K562 (cell line): ENCODE measurements at regions not wholly inside any gene's neighbourhood (a gene's known extent, or its start where the extent isn't known, plus 50 kb on each side); places are given as distances from the start of the nearest gene placed in this dataset.

Experiments used
- ATAC-seq: fragments of 200-7000 bp; cut with Tn5 transposase; 3 replicates; pipeline ENCODE4 v1.9.1; 2020; ENCODE audit warnings: moderate library complexity
- BruUV-seq: library from RNA; stranded (reverse); fragments of 400-500 nt; replicated peaks from 2 replicates; lab custom pipeline; 2021; lab: Mats Ljungman, UMichigan
- CTCF ChIA-PET: fragments of 300-600 bp; formaldehyde crosslinking; extraction: SDS; loops from one replicate; lab custom pipeline; 2021; ENCODE audit warnings: low intra/inter-chr PET ratio; lab: Yijun Ruan, JAX
- POLR2A ChIA-PET: fragments of 300-600, 350-650 bp; sonication (Branson Sonifier 250); formaldehyde crosslinking; extraction: SDS; loops from one replicate; lab custom pipeline; 2021; ENCODE audit warnings: antibody characterized with exemption, inconsistent platforms; lab: Yijun Ruan, JAX
- DNase-seq, 4 experiments: peaks; one replicate each; pipeline versions ENCODE4 v3.0.0 to v3.0.0-alpha.2; 2011 to 2018; ENCODE audit warnings: low spot score in 3 of 4, mixed read lengths in 3 of 4; ENCODE audit errors: extremely low read depth in 1 of 4
- FAIRE-seq: peaks from 2 replicates; lab custom pipeline; 2011; peaks lifted over from hg19 to GRCh38; lab: Jason Lieb, UNC
- H2AFZ ChIP-seq: 2 replicates; pipeline ENCODE4 v1.6.0; 2011; ENCODE audit warnings: low read depth, low read length, control low read depth, inconsistent platforms
- H3K27ac ChIP-seq: fragments of 200-600 bp; 3 replicates; pipeline ENCODE4 v1.8.0; 2011; ENCODE audit warnings: low read depth, mild to moderate bottlenecking, control low read depth, inconsistent platforms, low read length, moderate library complexity, mixed read lengths; ENCODE audit errors: extremely low read depth
- H3K27me3 ChIP-seq, 2 experiments: fragments of 300-600 bp in 1 of 2; 2 replicates in 1 of 2; 3 replicates in 1 of 2; pipeline versions ENCODE4 v1.6.0 to v1.8.0; 2011; ENCODE audit warnings: inconsistent platforms in 2 of 2, low read length in 2 of 2, mild to moderate bottlenecking in 1 of 2, mixed read lengths in 1 of 2, moderate library complexity in 1 of 2; ENCODE audit not compliant: control insufficient read depth in 2 of 2, insufficient read depth in 2 of 2
- H3K36me3 ChIP-seq: fragments of 300-600 bp; 3 replicates; pipeline ENCODE4 v1.8.0; 2011; ENCODE audit warnings: mild to moderate bottlenecking, low read length, inconsistent platforms; ENCODE audit not compliant: control insufficient read depth, insufficient read depth
- H3K4me1 ChIP-seq, 2 experiments: fragments of 200-600 bp in 1 of 2; replicated peaks in 1 of 2; 2 replicates in 1 of 2; 3 replicates in 1 of 2; pipeline versions ENCODE4 v1.5.1 to v1.8.0; 2011; ENCODE audit warnings: inconsistent platforms in 2 of 2, low read length in 2 of 2, mild to moderate bottlenecking in 1 of 2, mixed read lengths in 1 of 2, moderate library complexity in 1 of 2; ENCODE audit not compliant: control insufficient read depth in 2 of 2, insufficient read depth in 2 of 2
- H3K4me2 ChIP-seq: 2 replicates; pipeline ENCODE4 v1.6.1; 2011; ENCODE audit warnings: low read length, control low read depth, inconsistent platforms, mixed read lengths; ENCODE audit not compliant: insufficient read depth
- H3K4me3 ChIP-seq: fragments of 200-600 bp; sonication (generic), shearing (Covaris generic); 2 replicates; pipeline ENCODE4 v1.5.1; 2016; ENCODE audit warnings: control low read depth, inconsistent platforms
- H3K79me2 ChIP-seq: fragments of 200-600 bp; 3 replicates; pipeline ENCODE4 v1.8.0; 2011; ENCODE audit warnings: low read length, inconsistent platforms; ENCODE audit not compliant: control insufficient read depth, insufficient read depth
- H3K9ac ChIP-seq, 2 experiments: 2 replicates each; pipeline versions ENCODE4 v1.6.0 to v1.6.1; 2011; ENCODE audit warnings: low read depth in 2 of 2, low read length in 2 of 2, control low read depth in 1 of 2, inconsistent platforms in 1 of 2, mild to moderate bottlenecking in 1 of 2, mixed read lengths in 1 of 2; ENCODE audit not compliant: insufficient read depth in 1 of 2
- H3K9me1 ChIP-seq: one replicate; pipeline ENCODE4 v1.6.0; 2011; ENCODE audit warnings: inconsistent platforms, mild to moderate bottlenecking, low read length, moderate library complexity; ENCODE audit not compliant: control insufficient read depth, insufficient read depth
- H3K9me3 ChIP-seq: replicated peaks from 2 replicates; pipeline ENCODE4 v1.5.1; 2011; ENCODE audit warnings: low read depth, low read length, inconsistent platforms; ENCODE audit not compliant: control insufficient read depth, insufficient read depth
- H4K20me1 ChIP-seq: replicated peaks from 2 replicates; pipeline ENCODE4 v1.6.1; 2011; ENCODE audit warnings: low read length, inconsistent platforms, mixed read lengths; ENCODE audit not compliant: control insufficient read depth, insufficient read depth
- BACH1 ChIP-seq: fragments of 200-800 bp; sonication (Bioruptor generic); IDR thresholded peaks from 2 replicates; pipeline ENCODE4 v1.6.1; 2016; ENCODE audit warnings: missing genetic modification characterization, missing compliant biosample characterization
- CHD4 ChIP-seq: fragments of 200-600 bp; sonication (generic); IDR thresholded peaks from 3 replicates; pipeline ENCODE4 v1.6.1; 2012; ENCODE audit warnings: low read depth, mild to moderate bottlenecking, mixed read lengths, low read length, inconsistent platforms; ENCODE audit not compliant: insufficient read depth, insufficient replicate concordance, poor library complexity, severe bottlenecking
- FOXK1 ChIP-seq: sonication (generic); formaldehyde crosslinking; IDR thresholded peaks from 2 replicates; pipeline ENCODE4 v1.8.0; 2022; ENCODE audit warnings: missing genetic modification reagents, mild to moderate bottlenecking, borderline replicate concordance
- KHSRP ChIP-seq: fragments of 450-650 bp; IDR thresholded peaks from 2 replicates; pipeline ENCODE4 v1.6.1; 2017
- LARP7 ChIP-seq: fragments of 450-650 bp; IDR thresholded peaks from 2 replicates; pipeline ENCODE4 v1.6.1; 2016
- MAFF ChIP-seq: IDR thresholded peaks from 2 replicates; pipeline ENCODE4 v1.6.1; 2012; ENCODE audit warnings: low read length, improper control_type of control experiment
- MEF2D ChIP-seq: conservative IDR thresholded peaks from 2 replicates; pipeline ENCODE4 v1.6.1; 2016; ENCODE audit warnings: low read depth, missing genetic modification characterization, missing compliant biosample characterization
- NFE2L1 ChIP-seq: fragments of 450-650 bp; IDR thresholded peaks from 2 replicates; pipeline ENCODE4 v1.6.1; 2016; ENCODE audit warnings: missing genetic modification characterization, low read depth, mild to moderate bottlenecking, missing compliant biosample characterization, moderate library complexity, borderline replicate concordance
- NFIX ChIP-seq: fragments of 250-450 bp; sonication (Bioruptor Pico); IDR thresholded peaks from 2 replicates; pipeline ENCODE4 v1.4.0; 2020; ENCODE audit warnings: low read depth, mild to moderate bottlenecking, moderate library complexity
- NRF1 ChIP-seq, 2 experiments: fragments of 450-650 bp; IDR thresholded peaks in 1 of 2; conservative IDR thresholded peaks in 1 of 2; 2 replicates each; pipeline ENCODE4 v1.6.1; 2014; ENCODE audit warnings: mild to moderate bottlenecking in 2 of 2
- SNRNP70 ChIP-seq: fragments of 200-400 bp; formaldehyde crosslinking; optimal IDR thresholded peaks from 2 replicates; pipeline ENCODE3; 2017; ENCODE audit warnings: low read depth, low read length
- ZNF121 ChIP-seq: sonication (generic); formaldehyde crosslinking; conservative IDR thresholded peaks from 2 replicates; pipeline ENCODE4 v1.8.0; 2022; ENCODE audit warnings: missing genetic modification reagents
- ZNF143 ChIP-seq: sonication (generic); formaldehyde crosslinking; IDR thresholded peaks from 2 replicates; pipeline ENCODE4 v1.9.0; 2022; ENCODE audit warnings: mild to moderate bottlenecking, missing genetic modification reagents
- WGBS: fragments of 100-300 bp; shearing (Covaris generic); methylation state at CpG from one replicate; pipeline ENCODE4 v1.1.6; 2016; ENCODE audit warnings: low coverage, mixed read lengths; ENCODE audit not compliant: insufficient coverage; ENCODE audit errors: missing lambda C conversion rate; 5-methylcytosine and 5-hydroxymethylcytosine counted together
- in situ Hi-C: fragments of 300-500 bp; cut with MboI; formaldehyde crosslinking; loops from 4 replicates; pipeline ENCODE4 v1.15.0; 2018; ENCODE audit warnings: inconsistent platforms, mixed read lengths
- intact Hi-C: fragments of 100-400 bp; cut with micrococcal nuclease; formaldehyde crosslinking; loops from 2 replicates; pipeline ENCODE4 v1.14.2; 2022
- TF ChIP-seq, protein P1 (sequence below): fragments of 200-800 bp; sonication (Bioruptor generic); IDR thresholded peaks from 2 replicates; pipeline ENCODE4 v1.6.1; 2016; ENCODE audit warnings: missing genetic modification characterization, missing compliant biosample characterization
- TF ChIP-seq, protein P2 (sequence below): fragments of 250-450 bp; sonication (Bioruptor Pico); IDR thresholded peaks from 2 replicates; pipeline ENCODE4 v1.5.0; 2022; ENCODE audit warnings: mild to moderate bottlenecking

DNA sequence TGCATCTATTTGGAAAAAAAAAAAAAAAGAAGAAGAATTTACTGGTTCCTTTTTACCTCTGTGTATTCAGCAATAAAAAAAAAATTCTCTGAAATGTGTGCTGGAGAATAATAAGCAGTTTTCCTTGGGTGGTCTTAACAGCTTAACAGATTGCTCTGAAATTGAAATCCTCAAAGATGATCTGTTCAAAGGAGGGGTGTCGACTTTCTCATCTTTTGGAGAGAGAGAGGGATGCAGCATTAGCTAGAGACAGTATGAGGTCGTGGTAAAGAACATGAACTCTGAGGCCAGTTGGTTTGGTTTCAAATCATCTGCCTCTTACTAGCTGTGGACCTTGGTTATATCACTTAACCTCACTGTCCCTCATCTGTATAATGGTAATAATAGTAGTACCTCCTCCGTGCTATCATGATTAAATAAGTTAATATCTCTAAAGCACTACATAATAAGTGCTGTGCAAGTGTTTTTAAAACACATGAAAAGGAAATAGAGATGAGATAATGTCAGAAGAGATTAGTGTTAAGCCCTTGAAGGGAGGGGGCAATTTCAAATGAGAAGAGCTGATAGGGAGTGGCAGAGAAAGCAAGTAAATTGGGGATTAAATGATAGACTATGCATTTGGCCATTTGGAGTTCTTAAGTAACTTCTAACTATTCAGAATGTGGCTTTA lies 109.9 kb upstream of the LIMCH1 start:
- H4K20me1 ChIP-seq = no peaks in the 10 kb centered on the region

More for the DNA sequence above, 109.9 kb upstream of the LIMCH1 start:
- Histone ChIP-seq H2AFZ (no peak overlapping the region), H3K27ac (no peak overlapping the region), H3K27me3 (no peaks in the 10 kb centered on the region; a peak in 1 of 5 replicates), H3K9ac (no peak overlapping the region), H3K79me2 (no peaks in the 10 kb centered on the region), H3K9me3 (no peaks in the 10 kb centered on the region), H3K4me1 (no peaks in the 10 kb centered on the region), H3K4me2 (no peak overlapping the region), H3K9me1 (no peaks in the 10 kb centered on the region), H3K36me3 (no peaks in the 10 kb centered on the region), H3K4me3 (no peak overlapping the region)
- no peak for FAIRE-seq
- in situ Hi-C loops = no loop called here
- no peak for DNase-seq
- no peak for TF ChIP-seq NFIX (CRISPR knock-in tag)
- no peak for TF ChIP-seq NFE2L1 (tag)
- no peak for TF ChIP-seq KHSRP
- TF ChIP-seq LARP7 = no peak
- TF ChIP-seq MEF2D (tag) = no peak
- no peak for TF ChIP-seq NRF1 (conservative IDR thresholded peaks at IDR 0.05 in 1 of 2, IDR thresholded peaks at IDR 0.05 in 1 of 2)
- TF ChIP-seq FOXK1 = no peak
- TF ChIP-seq, protein P1, sequence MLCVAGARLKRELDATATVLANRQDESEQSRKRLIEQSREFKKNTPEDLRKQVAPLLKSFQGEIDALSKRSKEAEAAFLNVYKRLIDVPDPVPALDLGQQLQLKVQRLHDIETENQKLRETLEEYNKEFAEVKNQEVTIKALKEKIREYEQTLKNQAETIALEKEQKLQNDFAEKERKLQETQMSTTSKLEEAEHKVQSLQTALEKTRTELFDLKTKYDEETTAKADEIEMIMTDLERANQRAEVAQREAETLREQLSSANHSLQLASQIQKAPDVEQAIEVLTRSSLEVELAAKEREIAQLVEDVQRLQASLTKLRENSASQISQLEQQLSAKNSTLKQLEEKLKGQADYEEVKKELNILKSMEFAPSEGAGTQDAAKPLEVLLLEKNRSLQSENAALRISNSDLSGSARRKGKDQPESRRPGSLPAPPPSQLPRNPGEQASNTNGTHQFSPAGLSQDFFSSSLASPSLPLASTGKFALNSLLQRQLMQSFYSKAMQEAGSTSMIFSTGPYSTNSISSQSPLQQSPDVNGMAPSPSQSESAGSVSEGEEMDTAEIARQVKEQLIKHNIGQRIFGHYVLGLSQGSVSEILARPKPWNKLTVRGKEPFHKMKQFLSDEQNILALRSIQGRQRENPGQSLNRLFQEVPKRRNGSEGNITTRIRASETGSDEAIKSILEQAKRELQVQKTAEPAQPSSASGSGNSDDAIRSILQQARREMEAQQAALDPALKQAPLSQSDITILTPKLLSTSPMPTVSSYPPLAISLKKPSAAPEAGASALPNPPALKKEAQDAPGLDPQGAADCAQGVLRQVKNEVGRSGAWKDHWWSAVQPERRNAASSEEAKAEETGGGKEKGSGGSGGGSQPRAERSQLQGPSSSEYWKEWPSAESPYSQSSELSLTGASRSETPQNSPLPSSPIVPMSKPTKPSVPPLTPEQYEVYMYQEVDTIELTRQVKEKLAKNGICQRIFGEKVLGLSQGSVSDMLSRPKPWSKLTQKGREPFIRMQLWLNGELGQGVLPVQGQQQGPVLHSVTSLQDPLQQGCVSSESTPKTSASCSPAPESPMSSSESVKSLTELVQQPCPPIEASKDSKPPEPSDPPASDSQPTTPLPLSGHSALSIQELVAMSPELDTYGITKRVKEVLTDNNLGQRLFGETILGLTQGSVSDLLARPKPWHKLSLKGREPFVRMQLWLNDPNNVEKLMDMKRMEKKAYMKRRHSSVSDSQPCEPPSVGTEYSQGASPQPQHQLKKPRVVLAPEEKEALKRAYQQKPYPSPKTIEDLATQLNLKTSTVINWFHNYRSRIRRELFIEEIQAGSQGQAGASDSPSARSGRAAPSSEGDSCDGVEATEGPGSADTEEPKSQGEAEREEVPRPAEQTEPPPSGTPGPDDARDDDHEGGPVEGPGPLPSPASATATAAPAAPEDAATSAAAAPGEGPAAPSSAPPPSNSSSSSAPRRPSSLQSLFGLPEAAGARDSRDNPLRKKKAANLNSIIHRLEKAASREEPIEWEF (CRISPR knock-in tag) = no peak
- TF ChIP-seq ZNF143 (CRISPR knock-in tag) = no peak
- TF ChIP-seq ZNF121 (CRISPR knock-in tag) = no peak
- TF ChIP-seq, protein P2, sequence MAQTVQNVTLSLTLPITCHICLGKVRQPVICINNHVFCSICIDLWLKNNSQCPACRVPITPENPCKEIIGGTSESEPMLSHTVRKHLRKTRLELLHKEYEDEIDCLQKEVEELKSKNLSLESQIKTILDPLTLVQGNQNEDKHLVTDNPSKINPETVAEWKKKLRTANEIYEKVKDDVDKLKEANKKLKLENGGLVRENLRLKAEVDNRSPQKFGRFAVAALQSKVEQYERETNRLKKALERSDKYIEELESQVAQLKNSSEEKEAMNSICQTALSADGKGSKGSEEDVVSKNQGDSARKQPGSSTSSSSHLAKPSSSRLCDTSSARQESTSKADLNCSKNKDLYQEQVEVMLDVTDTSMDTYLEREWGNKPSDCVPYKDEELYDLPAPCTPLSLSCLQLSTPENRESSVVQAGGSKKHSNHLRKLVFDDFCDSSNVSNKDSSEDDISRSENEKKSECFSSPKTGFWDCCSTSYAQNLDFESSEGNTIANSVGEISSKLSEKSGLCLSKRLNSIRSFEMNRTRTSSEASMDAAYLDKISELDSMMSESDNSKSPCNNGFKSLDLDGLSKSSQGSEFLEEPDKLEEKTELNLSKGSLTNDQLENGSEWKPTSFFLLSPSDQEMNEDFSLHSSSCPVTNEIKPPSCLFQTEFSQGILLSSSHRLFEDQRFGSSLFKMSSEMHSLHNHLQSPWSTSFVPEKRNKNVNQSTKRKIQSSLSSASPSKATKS (CRISPR knock-in tag) = no peak
- no peak for TF ChIP-seq BACH1 (tag)
- no peak for TF ChIP-seq MAFF
- TF ChIP-seq SNRNP70 = no peak
- no peak for TF ChIP-seq CHD4
- BruUV-seq = no TSS peak
- intact Hi-C loops = no loop called here
- WGBS = 0% methylated on average over 3 of the region's 3 CpGs
- CTCF ChIA-PET = no interaction called here
- POLR2A ChIA-PET = interaction anchor here (1.6 kb wide), 1 partner anchor 14 kb away, joined by 3 read pairs; no protein-coding TSS in a partner anchor
- no peak for ATAC-seq
